ENCODE measurements at regions not wholly inside any gene's neighbourhood (a gene's known extent, or its start where the extent isn't known, plus 50 kb on each side); places are given as distances from the start of the nearest gene placed in this dataset.

DNA sequence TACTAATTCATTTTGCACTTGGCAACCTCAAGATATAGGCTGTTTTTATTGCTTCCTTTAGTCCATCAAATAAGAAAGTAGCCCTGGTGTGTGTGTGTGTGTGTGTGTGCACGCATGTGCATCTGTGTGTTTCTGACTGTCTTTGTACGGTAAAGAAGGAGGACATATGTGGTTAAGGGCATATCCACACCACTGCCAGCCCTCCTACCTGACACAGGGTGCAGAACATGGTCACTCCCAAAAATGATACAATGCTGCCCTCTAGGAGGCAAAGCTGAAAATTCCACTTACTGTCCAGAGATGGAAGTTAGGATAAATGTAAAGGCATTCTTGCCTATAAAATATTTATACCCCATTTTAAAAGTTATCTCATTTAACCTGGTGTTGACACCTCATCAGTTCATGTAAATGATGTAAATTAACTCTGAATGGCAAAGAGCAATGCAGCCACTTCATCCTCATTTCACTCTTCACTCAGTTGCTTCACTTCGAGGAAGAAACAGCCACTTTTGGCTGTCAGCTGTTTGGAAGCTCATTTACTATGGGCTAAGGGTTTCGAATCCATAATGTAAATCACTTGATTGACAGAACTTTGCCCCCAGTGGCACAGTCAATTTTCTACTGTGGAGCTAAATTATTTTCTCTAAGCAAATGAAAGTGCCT lies 83.1 kb upstream of the MTNR1B start:
- TF ChIP-seq POLR2A (IDR thresholded peaks at IDR 0.05; ENCODE audit: low read length) (no peak), GATA1 (IDR thresholded peaks at IDR 0.05; ENCODE audit: low read depth, low read length) (no peak)
